ENCODE measurements at regions not wholly inside any gene's neighbourhood (a gene's known extent, or its start where the extent isn't known, plus 50 kb on each side); places are given as distances from the start of the nearest gene placed in this dataset.
"Not testable (repeated sequence)": the region's sequence is repeated elsewhere in the genome, so short reads cannot be mapped to it uniquely, and the experiment has no call there.

- POLR2A ChIA-PET = no interaction called here
- Mint-ChIP-seq H3K36me3 (no peaks in the 10 kb centered on the region), H3K27ac (no peak overlapping the region), H3K27me3 (peaks cover 5 to 62% of the 10 kb centered on the region in 2 donors), H3K4me3 (no peak overlapping the region), H3K9me3 (peaks cover 0 to 2% (median 0%) of the 10 kb centered on the region in 5 donors), H3K4me1 (no peaks in the 10 kb centered on the region)
- Histone ChIP-seq H3K27ac (ENCODE audit: low read depth, low read length) (no peak overlapping the region), H3K27me3 (ENCODE audit: insufficient read depth, low read length, poor library complexity, severe bottlenecking) (no peaks in the 10 kb centered on the region), H3K9me3 (ENCODE audit: low read length) (no peaks in the 10 kb centered on the region), H3K4me3 (ENCODE audit: low read length) (no peak overlapping the region), H3K36me3 (ENCODE audit: insufficient read depth, low read length) (no peaks in the 10 kb centered on the region), H3K4me1 (ENCODE audit: insufficient read depth, low read length) (no peaks in the 10 kb centered on the region)
- CTCF ChIA-PET = no interaction called here
- DNase-seq = no peak
Measured at GRCh38 chr10:118442032-118442431, 99.9 kb upstream of the FAM204A start.

GRCh38 chr10:118439824-118440223, 97.7 kb upstream of the FAM204A start:
- POLR2A ChIA-PET = no interaction called here
- Mint-ChIP-seq H3K9me3 (peaks cover 0 to 2% (median 0%) of the 10 kb centered on the region in 5 donors), H3K36me3 (no peaks in the 10 kb centered on the region), H3K27me3 (peaks cover 8 to 60% of the 10 kb centered on the region in 2 donors), H3K4me1 (no peaks in the 10 kb centered on the region), H3K4me3 (no peak overlapping the region), H3K27ac (no peak overlapping the region)
- Histone ChIP-seq H3K9me3 (ENCODE audit: low read length) (no peaks in the 10 kb centered on the region), H3K27me3 (ENCODE audit: insufficient read depth, low read length, poor library complexity, severe bottlenecking) (no peaks in the 10 kb centered on the region), H3K36me3 (ENCODE audit: insufficient read depth, low read length) (no peaks in the 10 kb centered on the region), H3K4me1 (ENCODE audit: insufficient read depth, low read length) (no peaks in the 10 kb centered on the region), H3K27ac (ENCODE audit: low read depth, low read length) (no peak overlapping the region), H3K4me3 (ENCODE audit: low read length) (no peak overlapping the region)
- no peak for DNase-seq
- CTCF ChIA-PET = no interaction called here

- Mint-ChIP-seq H3K4me1 (no peaks in the 10 kb centered on the region), H3K36me3 (no peaks in the 10 kb centered on the region)
Measured at GRCh38 chr10:118436742-118437141, 94.6 kb upstream of the FAM204A start.

GRCh38 chr10:118430190-118430589, 88.1 kb upstream of the FAM204A start:
- POLR2A ChIA-PET = no interaction called here
- CTCF ChIA-PET = no interaction called here

More at GRCh38 chr10:118436742-118437141, 94.6 kb upstream of the FAM204A start:
- Histone ChIP-seq H3K27me3 (ENCODE audit: insufficient read depth, low read length, poor library complexity, severe bottlenecking) (no peaks in the 10 kb centered on the region), H3K4me3 (ENCODE audit: low read length) (no peak overlapping the region), H3K36me3 (ENCODE audit: insufficient read depth, low read length) (no peaks in the 10 kb centered on the region), H3K9me3 (ENCODE audit: low read length) (no peaks in the 10 kb centered on the region), H3K4me1 (ENCODE audit: insufficient read depth, low read length) (no peaks in the 10 kb centered on the region), H3K27ac (ENCODE audit: low read depth, low read length) (no peak overlapping the region)
- no peak overlapping the region for H3K27ac Mint-ChIP-seq
- H3K4me3 Mint-ChIP-seq = no peak overlapping the region
- DNase-seq = no peak
- ChIA-PET CTCF (no interaction called here), POLR2A (no interaction called here)
- peaks cover 0 to 2% (median 1%) of the 10 kb centered on the region in 5 donors for H3K9me3 Mint-ChIP-seq
- peaks cover 8 to 44% of the 10 kb centered on the region in 2 donors for H3K27me3 Mint-ChIP-seq

GRCh38 chr10:118423800-118424442, 81.8 kb upstream of the FAM204A start:
- Mint-ChIP-seq H3K9me3 (peaks cover 0 to 3% (median 0%) of the 10 kb centered on the region in 5 donors), H3K4me1 (peaks cover 0 to 4% (median 0%) of the 10 kb centered on the region in 3 donors), H3K4me3 (no peak overlapping the region), H3K36me3 (no peaks in the 10 kb centered on the region), H3K27me3 (peaks cover 12 to 25% of the 10 kb centered on the region in 2 donors), H3K27ac (peak overlapping the region in 1 of 8 donors; percentile 76)
- ChIA-PET POLR2A (no interaction called here), CTCF (interaction anchor here (0.7 kb wide), 1 partner anchor 8 kb away, joined by 3 read pairs; no protein-coding TSS in a partner anchor)
- peak; percentile 22 to 59 (median 25) for DNase-seq
- H3K27ac ChIP-seq (ENCODE audit: low read depth, low read length) = no peak overlapping the region
- H3K27me3 ChIP-seq (ENCODE audit: insufficient read depth, low read length, poor library complexity, severe bottlenecking) = no peaks in the 10 kb centered on the region
- H3K9me3 ChIP-seq (ENCODE audit: low read length) = no peaks in the 10 kb centered on the region
- H3K36me3 ChIP-seq (ENCODE audit: insufficient read depth, low read length) = no peaks in the 10 kb centered on the region
- H3K4me3 ChIP-seq (ENCODE audit: low read length) = no peak overlapping the region
- H3K4me1 ChIP-seq (ENCODE audit: insufficient read depth, low read length) = no peaks in the 10 kb centered on the region

More at GRCh38 chr10:118430190-118430589, 88.1 kb upstream of the FAM204A start:
- H3K4me1 Mint-ChIP-seq = no peaks in the 10 kb centered on the region
- H3K36me3 Mint-ChIP-seq = no peaks in the 10 kb centered on the region
- H3K9me3 ChIP-seq (ENCODE audit: low read length) = no peaks in the 10 kb centered on the region
- H3K27ac ChIP-seq (ENCODE audit: low read depth, low read length) = no peak overlapping the region
- H3K27me3 Mint-ChIP-seq = peaks cover 5 to 17% of the 10 kb centered on the region in 2 donors
- H3K4me3 Mint-ChIP-seq = no peak overlapping the region
- H3K36me3 ChIP-seq (ENCODE audit: insufficient read depth, low read length) = no peaks in the 10 kb centered on the region
- no peaks in the 10 kb centered on the region for H3K27me3 ChIP-seq (ENCODE audit: insufficient read depth, low read length, poor library complexity, severe bottlenecking)
- no peak for DNase-seq
- no peaks in the 10 kb centered on the region for H3K4me1 ChIP-seq (ENCODE audit: insufficient read depth, low read length)
- H3K9me3 Mint-ChIP-seq = peaks cover 0 to 5% (median 1%) of the 10 kb centered on the region in 5 donors
- no peak overlapping the region for H3K4me3 ChIP-seq (ENCODE audit: low read length)
- no peak overlapping the region for H3K27ac Mint-ChIP-seq

- H3K27me3 ChIP-seq (ENCODE audit: insufficient read depth, low read length, poor library complexity, severe bottlenecking) = no peaks in the 10 kb centered on the region
- H3K4me1 Mint-ChIP-seq = peaks cover 0 to 4% (median 0%) of the 10 kb centered on the region in 3 donors
- H3K27ac ChIP-seq (ENCODE audit: low read depth, low read length) = no peak overlapping the region
- no peaks in the 10 kb centered on the region for H3K9me3 ChIP-seq (ENCODE audit: low read length)
- H3K27ac Mint-ChIP-seq = no peak overlapping the region
- ChIA-PET POLR2A (no interaction called here), CTCF (no interaction called here)
- peaks cover 14 to 22% of the 10 kb centered on the region in 2 donors for H3K27me3 Mint-ChIP-seq
- no peaks in the 10 kb centered on the region for H3K36me3 Mint-ChIP-seq
- H3K4me1 ChIP-seq (ENCODE audit: insufficient read depth, low read length) = no peaks in the 10 kb centered on the region
- no peak for DNase-seq
- no peak overlapping the region for H3K4me3 Mint-ChIP-seq
- no peaks in the 10 kb centered on the region for H3K36me3 ChIP-seq (ENCODE audit: insufficient read depth, low read length)
- H3K9me3 Mint-ChIP-seq = peaks cover 0 to 3% (median 0%) of the 10 kb centered on the region in 5 donors
- no peak overlapping the region for H3K4me3 ChIP-seq (ENCODE audit: low read length)
Measured at GRCh38 chr10:118422241-118422640, 80.1 kb upstream of the FAM204A start.

- H3K9me3 Mint-ChIP-seq; H3K4me3 ChIP-seq (ENCODE audit: low read length); H3K4me1 ChIP-seq (ENCODE audit: insufficient read depth, low read length); POLR2A ChIA-PET; DNase-seq; H3K36me3 Mint-ChIP-seq; CTCF ChIA-PET; H3K27ac ChIP-seq (ENCODE audit: low read depth, low read length); H3K4me3 Mint-ChIP-seq; H3K4me1 Mint-ChIP-seq; H3K27ac Mint-ChIP-seq; H3K36me3 ChIP-seq (ENCODE audit: insufficient read depth, low read length); H3K9me3 ChIP-seq (ENCODE audit: low read length); H3K27me3 ChIP-seq (ENCODE audit: insufficient read depth, low read length, poor library complexity, severe bottlenecking): not testable (repeated sequence)
- H3K27me3 Mint-ChIP-seq = peaks cover 17 to 23% of the 10 kb centered on the region in 2 donors
Measured at GRCh38 chr10:118420049-118420448, 77.9 kb upstream of the FAM204A start.

GRCh38 chr10:118412932-118413331, 70.8 kb upstream of the FAM204A start:
- no peak overlapping the region for H3K4me3 Mint-ChIP-seq
- H3K9me3 Mint-ChIP-seq = no peaks in the 10 kb centered on the region
- no peaks in the 10 kb centered on the region for H3K36me3 Mint-ChIP-seq
- peaks cover 10 to 46% of the 10 kb centered on the region in 2 donors for H3K27me3 Mint-ChIP-seq
- CTCF ChIA-PET = no interaction called here
- no peak overlapping the region for H3K27ac ChIP-seq (ENCODE audit: low read depth, low read length)
- POLR2A ChIA-PET = no interaction called here
- H3K27me3 ChIP-seq (ENCODE audit: insufficient read depth, low read length, poor library complexity, severe bottlenecking) = no peaks in the 10 kb centered on the region
- H3K4me1 Mint-ChIP-seq = no peaks in the 10 kb centered on the region
- no peak overlapping the region for H3K4me3 ChIP-seq (ENCODE audit: low read length)
- H3K4me1 ChIP-seq (ENCODE audit: insufficient read depth, low read length) = no peaks in the 10 kb centered on the region
- no peaks in the 10 kb centered on the region for H3K36me3 ChIP-seq (ENCODE audit: insufficient read depth, low read length)
- no peaks in the 10 kb centered on the region for H3K9me3 ChIP-seq (ENCODE audit: low read length)
- no peak overlapping the region for H3K27ac Mint-ChIP-seq
- DNase-seq = no peak

Measured in CD8-positive, alpha-beta memory T cell (primary cell).